ENCODE measurements at regions not wholly inside any gene's neighbourhood (a gene's known extent, or its start where the extent isn't known, plus 50 kb on each side); places are given as distances from the start of the nearest gene placed in this dataset.

GRCh38 chr14:58814466-58814865, 176.7 kb downstream of the DACT1 start:
- Histone ChIP-seq H3K79me2 (ENCODE audit: control insufficient read depth, insufficient read depth, low read length) (no peaks in the 10 kb centered on the region), H3K4me1 (ENCODE audit: control insufficient read depth, insufficient read depth, low read length) (no peaks in the 10 kb centered on the region), H3K9me3 (replicated peaks; ENCODE audit: control insufficient read depth, insufficient read depth, low read length) (no peaks in the 10 kb centered on the region; the same call in 2 of the 3 replicates), H3K9ac (ENCODE audit: control insufficient read depth, insufficient read depth, low read length) (no peak overlapping the region), H3K36me3 (ENCODE audit: control insufficient read depth in 2 of 2, insufficient read depth in 2 of 2, low read length in 1 of 2) (no peaks in the 10 kb centered on the region), H3K27ac (ENCODE audit: control insufficient read depth, insufficient read depth) (no peak overlapping the region), H3K27me3 (replicated peaks in 1 of 2; ENCODE audit: control insufficient read depth in 2 of 2, insufficient read depth in 2 of 2, low read length in 1 of 2) (no peaks in the 10 kb centered on the region), H3K4me2 (ENCODE audit: control insufficient read depth, insufficient read depth) (no peak overlapping the region), H4K20me1 (ENCODE audit: control insufficient read depth, insufficient read depth) (no peaks in the 10 kb centered on the region), H3K4me3 (no peak overlapping the region), H2AFZ (ENCODE audit: control insufficient read depth, low read depth, low read length) (no peak overlapping the region)
- RAD21 ChIA-PET (ENCODE audit: unreplicated experiment), result interaction anchor here (4.8 kb wide), 1 partner anchor 17 kb away, joined by 64 read pairs; no protein-coding TSS in a partner anchor
- in situ Hi-C loops (cut with MboI) (no loop called here), intact Hi-C loops (cut with micrococcal nuclease; ENCODE audit: unreplicated experiment) (no loop called here)
- ATAC-seq, result no peak
- no TSS peak for BruUV-seq (replicated peaks)
- CTCF ChIA-PET, result interaction anchor here (1.7 to 6.3 kb wide), 2 partner anchors 18 to 314 kb away, joined by 5 to 49 read pairs; no protein-coding TSS in a partner anchor
- 84% methylated on average over 3 of the region's 3 CpGs for WGBS (ENCODE audit: insufficient coverage, insufficient replicate concordance, low lambda C conversion rate, missing lambda C conversion rate)
- POLR2A ChIA-PET, result no interaction called here
- TF ChIP-seq NFIC (IDR thresholded peaks at IDR 0.05; ENCODE audit: low read depth, low read length) (no peak), KLF5 (IDR thresholded peaks at IDR 0.05; ENCODE audit: partially characterized antibody) (no peak), NRF1 (conservative IDR thresholded peaks at IDR 0.05; ENCODE audit: low read depth, low read length) (no peak), ASH2L (IDR thresholded peaks at IDR 0.05; ENCODE audit: borderline replicate concordance, low read depth) (no peak), PML (IDR thresholded peaks at IDR 0.05; ENCODE audit: low read length) (no peak), ZBED1 (IDR thresholded peaks at IDR 0.05; ENCODE audit: borderline replicate concordance) (no peak), KAT2A (conservative IDR thresholded peaks at IDR 0.05; ENCODE audit: control insufficient read depth, low read depth, low read length) (no peak), ZNF217 (IDR thresholded peaks at IDR 0.05) (no peak), RAD21 (IDR thresholded peaks at IDR 0.05; ENCODE audit: insufficient read depth, low read depth, low read length) (no peak), SMAD1 (IDR thresholded peaks at IDR 0.05; ENCODE audit: low read depth, partially characterized antibody) (no peak)
- TF ChIP-seq, protein P1, sequence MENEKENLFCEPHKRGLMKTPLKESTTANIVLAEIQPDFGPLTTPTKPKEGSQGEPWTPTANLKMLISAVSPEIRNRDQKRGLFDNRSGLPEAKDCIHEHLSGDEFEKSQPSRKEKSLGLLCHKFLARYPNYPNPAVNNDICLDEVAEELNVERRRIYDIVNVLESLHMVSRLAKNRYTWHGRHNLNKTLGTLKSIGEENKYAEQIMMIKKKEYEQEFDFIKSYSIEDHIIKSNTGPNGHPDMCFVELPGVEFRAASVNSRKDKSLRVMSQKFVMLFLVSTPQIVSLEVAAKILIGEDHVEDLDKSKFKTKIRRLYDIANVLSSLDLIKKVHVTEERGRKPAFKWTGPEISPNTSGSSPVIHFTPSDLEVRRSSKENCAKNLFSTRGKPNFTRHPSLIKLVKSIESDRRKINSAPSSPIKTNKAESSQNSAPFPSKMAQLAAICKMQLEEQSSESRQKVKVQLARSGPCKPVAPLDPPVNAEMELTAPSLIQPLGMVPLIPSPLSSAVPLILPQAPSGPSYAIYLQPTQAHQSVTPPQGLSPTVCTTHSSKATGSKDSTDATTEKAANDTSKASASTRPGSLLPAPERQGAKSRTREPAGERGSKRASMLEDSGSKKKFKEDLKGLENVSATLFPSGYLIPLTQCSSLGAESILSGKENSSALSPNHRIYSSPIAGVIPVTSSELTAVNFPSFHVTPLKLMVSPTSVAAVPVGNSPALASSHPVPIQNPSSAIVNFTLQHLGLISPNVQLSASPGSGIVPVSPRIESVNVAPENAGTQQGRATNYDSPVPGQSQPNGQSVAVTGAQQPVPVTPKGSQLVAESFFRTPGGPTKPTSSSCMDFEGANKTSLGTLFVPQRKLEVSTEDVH (IDR thresholded peaks at IDR 0.05; ENCODE audit: low read depth, partially characterized antibody), result no peak
- TF ChIP-seq, protein P2, sequence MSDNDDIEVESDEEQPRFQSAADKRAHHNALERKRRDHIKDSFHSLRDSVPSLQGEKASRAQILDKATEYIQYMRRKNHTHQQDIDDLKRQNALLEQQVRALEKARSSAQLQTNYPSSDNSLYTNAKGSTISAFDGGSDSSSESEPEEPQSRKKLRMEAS (IDR thresholded peaks at IDR 0.05; ENCODE audit: low read depth, low read length), result no peak
- TF ChIP-seq, protein P3, sequence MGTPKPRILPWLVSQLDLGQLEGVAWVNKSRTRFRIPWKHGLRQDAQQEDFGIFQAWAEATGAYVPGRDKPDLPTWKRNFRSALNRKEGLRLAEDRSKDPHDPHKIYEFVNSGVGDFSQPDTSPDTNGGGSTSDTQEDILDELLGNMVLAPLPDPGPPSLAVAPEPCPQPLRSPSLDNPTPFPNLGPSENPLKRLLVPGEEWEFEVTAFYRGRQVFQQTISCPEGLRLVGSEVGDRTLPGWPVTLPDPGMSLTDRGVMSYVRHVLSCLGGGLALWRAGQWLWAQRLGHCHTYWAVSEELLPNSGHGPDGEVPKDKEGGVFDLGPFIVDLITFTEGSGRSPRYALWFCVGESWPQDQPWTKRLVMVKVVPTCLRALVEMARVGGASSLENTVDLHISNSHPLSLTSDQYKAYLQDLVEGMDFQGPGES (IDR thresholded peaks at IDR 0.05), result no peak
- no peak for DNase-seq (ENCODE audit: low read depth, low spot score)
- SMC1A ChIA-PET (ENCODE audit: uncharacterized antibody, unreplicated experiment), result interaction anchor here (1.7 to 13.9 kb wide), 2 partner anchors 17 to 210 kb away, joined by 5 to 161 read pairs; no protein-coding TSS in a partner anchor
- FAIRE-seq, result no peak

Measured in GM12878 (cell line).